ENCODE measurements at regions not wholly inside any gene's neighbourhood (a gene's known extent, or its start where the extent isn't known, plus 50 kb on each side); places are given as distances from the start of the nearest gene placed in this dataset.

GRCh38 chr5:81860778-81861177, 109.9 kb upstream of the SSBP2 start:
- no peak for TF ChIP-seq CTCF (IDR thresholded peaks at IDR 0.05; ENCODE audit: low read depth, low read length)
- H3K4me3 ChIP-seq (ENCODE audit: low read depth, low read length) = no peak overlapping the region

DNA sequence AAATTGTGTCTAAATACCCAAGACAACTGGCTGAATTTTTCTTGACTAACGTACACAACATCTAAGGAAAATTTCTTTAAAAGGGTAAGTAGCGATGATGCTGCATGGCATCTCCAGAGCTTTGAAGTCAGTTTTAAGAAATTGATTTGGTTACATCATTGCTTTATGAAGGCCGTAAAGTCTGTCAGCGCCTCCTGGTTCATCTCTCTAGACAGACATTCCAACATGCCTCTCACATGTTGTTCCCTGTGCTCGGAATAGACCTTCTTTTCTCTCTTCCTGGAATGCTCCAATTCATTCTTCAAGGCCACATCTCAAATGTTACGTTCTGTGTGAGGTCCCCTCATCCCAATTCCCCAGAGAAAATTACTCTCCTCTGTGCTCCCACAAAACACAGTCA, 108.7 kb upstream of the SSBP2 start:
- no peak overlapping the region for H3K4me3 ChIP-seq (ENCODE audit: low read depth, low read length)
- TF ChIP-seq CTCF (IDR thresholded peaks at IDR 0.05; ENCODE audit: low read depth, low read length) = no peak

DNA sequence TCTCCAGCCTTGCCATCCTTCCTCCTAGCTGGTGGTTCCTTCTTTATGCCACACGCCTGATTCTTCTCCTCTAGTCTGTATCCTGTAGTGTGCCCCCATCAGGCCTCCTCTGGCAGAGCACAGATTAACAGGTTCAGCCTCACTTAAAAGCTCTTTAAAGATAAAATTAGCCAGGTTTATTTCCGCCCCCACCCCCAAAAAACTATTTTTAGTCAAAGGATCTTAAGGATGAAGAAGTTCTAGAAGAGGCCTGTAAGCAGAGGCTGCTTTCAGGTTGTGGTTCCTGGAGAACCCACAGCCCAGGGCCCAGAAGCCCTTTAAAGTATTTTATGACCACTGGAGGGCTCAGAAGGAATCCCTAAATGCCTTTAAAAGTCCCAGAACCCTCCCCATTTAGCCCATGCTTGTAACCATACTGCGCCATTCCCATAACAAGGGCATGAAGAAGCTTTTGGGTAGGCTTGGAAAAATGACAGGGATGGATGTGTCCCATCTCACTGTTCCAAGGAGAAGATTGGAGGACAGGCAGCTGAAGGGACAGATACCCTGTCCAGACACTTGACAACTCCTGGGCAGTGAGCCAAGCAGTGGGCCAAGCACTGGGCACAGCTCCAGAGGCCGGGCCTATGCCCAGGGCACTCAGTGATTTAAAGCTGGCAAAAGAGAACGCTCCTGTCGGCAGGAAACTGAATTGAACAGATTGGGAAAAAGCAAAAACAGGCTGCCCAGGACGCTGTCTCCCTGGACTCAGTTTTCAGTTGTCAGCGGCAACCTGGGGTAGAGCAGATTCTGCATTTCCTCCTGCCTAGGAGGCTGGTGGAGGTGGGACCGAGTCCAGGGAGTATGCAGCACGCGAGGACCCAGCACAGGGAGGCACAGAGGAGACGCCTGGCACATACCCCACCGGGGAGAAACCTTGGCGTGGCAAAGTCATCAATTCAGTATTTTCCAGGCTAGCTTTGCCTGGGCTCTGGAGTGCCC, 106.3 kb upstream of the SSBP2 start:
- no peak overlapping the region for H3K4me3 ChIP-seq (ENCODE audit: low read depth, low read length)
- TF ChIP-seq CTCF (IDR thresholded peaks at IDR 0.05; ENCODE audit: low read depth, low read length) = peak; percentile 25

GRCh38 chr5:81855591-81855990, 104.7 kb upstream of the SSBP2 start:
- H3K4me3 ChIP-seq (ENCODE audit: low read depth, low read length) = no peak overlapping the region
- TF ChIP-seq CTCF (IDR thresholded peaks at IDR 0.05; ENCODE audit: low read depth, low read length) = no peak

- TF ChIP-seq CTCF (IDR thresholded peaks at IDR 0.05; ENCODE audit: low read depth, low read length) = no peak
- H3K4me3 ChIP-seq (ENCODE audit: low read depth, low read length) = no peak overlapping the region
Measured at GRCh38 chr5:81854915-81855314, 104.0 kb upstream of the SSBP2 start.

- TF ChIP-seq CTCF (IDR thresholded peaks at IDR 0.05; ENCODE audit: low read depth, low read length) = no peak
- H3K4me3 ChIP-seq (ENCODE audit: low read depth, low read length) = no peak overlapping the region
Measured at GRCh38 chr5:81854485-81854884, 103.6 kb upstream of the SSBP2 start.

DNA sequence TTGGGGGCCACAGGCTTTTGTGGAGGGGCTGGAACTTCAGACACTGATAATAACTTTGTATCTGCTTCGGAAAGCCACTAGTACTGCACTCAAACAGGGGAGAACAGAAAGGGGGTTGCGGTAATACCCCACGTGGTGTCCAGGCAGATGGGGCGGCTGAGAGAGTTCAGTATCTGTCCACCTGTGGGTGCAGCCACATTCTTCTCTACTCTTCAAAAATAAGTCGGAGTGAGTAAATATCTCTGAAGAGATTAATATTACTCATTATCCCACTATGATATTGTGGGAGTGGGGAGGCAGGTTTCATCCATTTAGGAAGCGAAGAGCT, 102.1 kb upstream of the SSBP2 start:
- no peak overlapping the region for H3K4me3 ChIP-seq (ENCODE audit: low read depth, low read length)
- TF ChIP-seq CTCF (IDR thresholded peaks at IDR 0.05; ENCODE audit: low read depth, low read length) = no peak
